GM10266 (cell line): ENCODE measurements at regions not wholly inside any gene's neighbourhood (a gene's known extent, or its start where the extent isn't known, plus 50 kb on each side); places are given as distances from the start of the nearest gene placed in this dataset.

ENCODE experiments used
- DNase-seq: peaks from one replicate; pipeline ENCODE4 v3.0.0; 2012; ENCODE audit errors: extremely low spot score
- CTCF ChIP-seq: IDR thresholded peaks from 2 replicates; pipeline ENCODE4 v1.5.1; 2012; ENCODE audit warnings: mild to moderate bottlenecking, low read depth; ENCODE audit not compliant: control insufficient read depth, insufficient read depth; ENCODE audit errors: missing control alignments

GRCh38 chr13:40478775-40479174, 187.7 kb downstream of the FOXO1 start:
- TF ChIP-seq CTCF, result no peak
- no peak for DNase-seq

GRCh38 chr13:40479196-40479845, 187.1 kb downstream of the FOXO1 start:
- DNase-seq, result no peak
- no peak for TF ChIP-seq CTCF

- no peak for DNase-seq
- no peak for TF ChIP-seq CTCF
Observed at GRCh38 chr13:40480012-40480914, 186.2 kb downstream of the FOXO1 start.

- TF ChIP-seq CTCF, result no peak
- DNase-seq, result no peak
Observed at GRCh38 chr13:40480915-40481516, 185.4 kb downstream of the FOXO1 start.

GRCh38 chr13:40483601-40484000, 182.8 kb downstream of the FOXO1 start:
- TF ChIP-seq CTCF, result no peak
- no peak for DNase-seq

- no peak for DNase-seq
- no peak for TF ChIP-seq CTCF
Observed at GRCh38 chr13:40484101-40484800, 182.2 kb downstream of the FOXO1 start.
